ENCODE measurements at regions not wholly inside any gene's neighbourhood (a gene's known extent, or its start where the extent isn't known, plus 50 kb on each side); places are given as distances from the start of the nearest gene placed in this dataset.

- Histone ChIP-seq H3K4me1 (peaks cover 27% of the 10 kb centered on the region), H3K9me3 (no peaks in the 10 kb centered on the region), H3K36me3 (no peaks in the 10 kb centered on the region), H3K4me3 (no peak overlapping the region), H3K27ac (no peak overlapping the region), H3K27me3 (no peaks in the 10 kb centered on the region)
- TF ChIP-seq POLR2AphosphoS5 (IDR thresholded peaks at IDR 0.05; ENCODE audit: insufficient read depth in 1 of 2, low read depth in 1 of 2) = no peak
- TF ChIP-seq POLR2A (IDR thresholded peaks at IDR 0.05) = no peak
- TF ChIP-seq, protein P1, sequence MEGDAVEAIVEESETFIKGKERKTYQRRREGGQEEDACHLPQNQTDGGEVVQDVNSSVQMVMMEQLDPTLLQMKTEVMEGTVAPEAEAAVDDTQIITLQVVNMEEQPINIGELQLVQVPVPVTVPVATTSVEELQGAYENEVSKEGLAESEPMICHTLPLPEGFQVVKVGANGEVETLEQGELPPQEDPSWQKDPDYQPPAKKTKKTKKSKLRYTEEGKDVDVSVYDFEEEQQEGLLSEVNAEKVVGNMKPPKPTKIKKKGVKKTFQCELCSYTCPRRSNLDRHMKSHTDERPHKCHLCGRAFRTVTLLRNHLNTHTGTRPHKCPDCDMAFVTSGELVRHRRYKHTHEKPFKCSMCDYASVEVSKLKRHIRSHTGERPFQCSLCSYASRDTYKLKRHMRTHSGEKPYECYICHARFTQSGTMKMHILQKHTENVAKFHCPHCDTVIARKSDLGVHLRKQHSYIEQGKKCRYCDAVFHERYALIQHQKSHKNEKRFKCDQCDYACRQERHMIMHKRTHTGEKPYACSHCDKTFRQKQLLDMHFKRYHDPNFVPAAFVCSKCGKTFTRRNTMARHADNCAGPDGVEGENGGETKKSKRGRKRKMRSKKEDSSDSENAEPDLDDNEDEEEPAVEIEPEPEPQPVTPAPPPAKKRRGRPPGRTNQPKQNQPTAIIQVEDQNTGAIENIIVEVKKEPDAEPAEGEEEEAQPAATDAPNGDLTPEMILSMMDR (IDR thresholded peaks at IDR 0.05) = no peak
- no peak for DNase-seq (ENCODE audit: extremely low spot score in 2 of 2)
- intact Hi-C loops (cut with DNase I) = loop anchor here (5.0 kb wide), 1 partner anchor 64 kb away; no protein-coding TSS in a partner anchor
Measured at GRCh38 chr4:3643518-3644433, 111.6 kb upstream of the LRPAP1 start.

- H3K27me3 ChIP-seq = no peaks in the 10 kb centered on the region
Measured at GRCh38 chr4:3642806-3643517, 110.7 kb upstream of the LRPAP1 start.

DNA sequence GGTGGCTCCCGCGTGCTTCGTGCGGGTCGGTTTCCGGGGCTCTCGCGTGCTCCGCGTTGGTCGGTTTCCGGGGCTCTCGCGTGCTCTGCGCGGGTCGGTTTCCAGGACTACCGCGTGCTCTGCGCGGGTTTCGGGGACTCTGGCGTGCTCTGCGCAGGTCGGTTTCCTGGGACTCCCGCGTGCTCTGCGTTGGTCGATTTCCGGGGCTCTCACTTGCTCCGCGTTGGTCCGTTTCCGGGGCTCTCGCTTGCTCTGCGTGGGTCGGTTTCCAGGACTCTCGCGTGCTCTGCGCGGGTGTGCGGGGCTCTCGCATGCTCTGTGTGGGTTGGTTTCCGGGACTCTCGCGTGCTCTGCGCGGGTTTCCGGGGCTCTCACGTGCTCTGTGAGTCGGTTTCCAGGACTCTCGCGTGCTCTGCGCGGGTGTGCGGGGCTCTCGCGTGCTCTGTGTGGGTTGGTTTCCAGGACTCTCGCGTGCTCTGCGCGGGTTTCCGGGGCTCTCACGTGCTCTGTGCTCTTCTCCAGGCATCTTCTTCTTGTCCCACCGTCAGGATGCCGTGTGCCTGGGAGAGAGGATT lies 109.9 kb upstream of the LRPAP1 start:
- Histone ChIP-seq H3K36me3 (no peaks in the 10 kb centered on the region), H3K9me3 (no peaks in the 10 kb centered on the region), H3K27me3 (no peaks in the 10 kb centered on the region), H3K4me1 (peaks cover 27% of the 10 kb centered on the region), H3K27ac (no peak overlapping the region), H3K4me3 (no peak overlapping the region)
- intact Hi-C loops (cut with DNase I) = loop anchor here (5.0 kb wide), 1 partner anchor 65 kb away; no protein-coding TSS in a partner anchor
- TF ChIP-seq POLR2AphosphoS5 (IDR thresholded peaks at IDR 0.05; ENCODE audit: insufficient read depth in 1 of 2, low read depth in 1 of 2) = no peak
- TF ChIP-seq, protein P1 (IDR thresholded peaks at IDR 0.05) = no peak
- no peak for DNase-seq (ENCODE audit: extremely low spot score in 2 of 2)

More at GRCh38 chr4:3642806-3643517, 110.7 kb upstream of the LRPAP1 start:
- no peaks in the 10 kb centered on the region for H3K36me3 ChIP-seq
- no peak overlapping the region for H3K27ac ChIP-seq
- intact Hi-C loops (cut with DNase I) = loop anchor here (5.0 kb wide), 1 partner anchor 64 kb away; no protein-coding TSS in a partner anchor
- no peak for TF ChIP-seq POLR2AphosphoS5 (IDR thresholded peaks at IDR 0.05; ENCODE audit: insufficient read depth in 1 of 2, low read depth in 1 of 2)
- TF ChIP-seq, protein P1 (IDR thresholded peaks at IDR 0.05) = no peak
- TF ChIP-seq POLR2A (IDR thresholded peaks at IDR 0.05) = no peak
- H3K9me3 ChIP-seq = no peaks in the 10 kb centered on the region
- no peak for DNase-seq (ENCODE audit: extremely low spot score in 2 of 2)
- H3K4me3 ChIP-seq = no peak overlapping the region
- peaks cover 27% of the 10 kb centered on the region for H3K4me1 ChIP-seq

GRCh38 chr4:3641501-3641900 lies 109.3 kb upstream of the LRPAP1 start:
- Histone ChIP-seq H3K4me3 (no peak overlapping the region), H3K36me3 (no peaks in the 10 kb centered on the region), H3K27me3 (no peaks in the 10 kb centered on the region), H3K27ac (no peak overlapping the region), H3K4me1 (peaks cover 27% of the 10 kb centered on the region), H3K9me3 (no peaks in the 10 kb centered on the region)
- intact Hi-C loops (cut with DNase I) = loop anchor here (5.0 kb wide), 1 partner anchor 66 kb away; no protein-coding TSS in a partner anchor
- DNase-seq (ENCODE audit: extremely low spot score in 2 of 2) = no peak
- TF ChIP-seq, protein P1 (IDR thresholded peaks at IDR 0.05) = no peak
- no peak for TF ChIP-seq POLR2A (IDR thresholded peaks at IDR 0.05)
- no peak for TF ChIP-seq POLR2AphosphoS5 (IDR thresholded peaks at IDR 0.05; ENCODE audit: insufficient read depth in 1 of 2, low read depth in 1 of 2)
